GM23338 (cell line): ENCODE measurements at regions not wholly inside any gene's neighbourhood (a gene's known extent, or its start where the extent isn't known, plus 50 kb on each side); places are given as distances from the start of the nearest gene placed in this dataset.

Experiments used
- ATAC-seq: fragments of 200-7000 bp; cut with Tn5 transposase; 3 replicates; pipeline ENCODE4 v1.9.1; 2020
- DNase-seq: peaks from one replicate; pipeline ENCODE4 v3.0.0-alpha.2; 2015; ENCODE audit warnings: low spot score
- H2AFZ ChIP-seq: fragments of 200-600 bp; sonication (generic); 2 replicates; pipeline ENCODE4 v1.8.0; 2016; ENCODE audit warnings: antibody characterized with exemption, mild to moderate bottlenecking, moderate library complexity
- H3F3A ChIP-seq: fragments of 200-600 bp; sonication (generic); replicated peaks from 2 replicates; pipeline ENCODE4 v1.8.0; 2017; ENCODE audit warnings: antibody characterized with exemption, mixed run types, low read depth
- H3K27ac ChIP-seq: fragments of 200-600 bp; sonication (generic); 2 replicates; pipeline ENCODE4 v1.6.1; 2016; ENCODE audit warnings: low read depth
- H3K27me3 ChIP-seq: fragments of 200-600 bp; sonication (generic); 2 replicates; pipeline ENCODE4 v1.8.0; 2016; ENCODE audit warnings: mild to moderate bottlenecking, mixed run types, moderate library complexity; ENCODE audit not compliant: insufficient read depth
- H3K36me3 ChIP-seq: fragments of 200-600 bp; sonication (generic); 2 replicates; pipeline ENCODE4 v1.8.0; 2016; ENCODE audit warnings: mild to moderate bottlenecking; ENCODE audit not compliant: insufficient read depth
- H3K4me1 ChIP-seq: fragments of 200-600 bp; sonication (generic); 2 replicates; pipeline ENCODE4 v1.8.0; 2016; ENCODE audit warnings: mild to moderate bottlenecking, moderate library complexity; ENCODE audit not compliant: insufficient read depth
- H3K4me2 ChIP-seq: fragments of 200-600 bp; sonication (generic); 2 replicates; pipeline ENCODE4 v1.7.1; 2017; ENCODE audit warnings: mixed run types
- H3K4me3 ChIP-seq: fragments of 200-600 bp; sonication (generic); 2 replicates; pipeline ENCODE4 v1.6.1; 2016; ENCODE audit warnings: mixed run types
- H3K79me2 ChIP-seq: fragments of 200-600 bp; sonication (generic); replicated peaks from 2 replicates; pipeline ENCODE4 v1.8.0; 2017; ENCODE audit warnings: mild to moderate bottlenecking; ENCODE audit not compliant: insufficient read depth
- H3K9me2 ChIP-seq: fragments of 200-600 bp; sonication (generic); 2 replicates; pipeline ENCODE4 v1.8.0; 2017; ENCODE audit not compliant: insufficient read depth
- H4K20me1 ChIP-seq: fragments of 200-600 bp; sonication (generic); replicated peaks from 2 replicates; pipeline ENCODE4 v1.8.0; 2017; ENCODE audit warnings: mild to moderate bottlenecking; ENCODE audit not compliant: insufficient read depth
- H3K27ac Mint-ChIP-seq: 2 replicates; pipeline ENCODE4 v1.8.0; 2020; ENCODE audit warnings: inconsistent platforms, mild to moderate bottlenecking, moderate library complexity, mixed read lengths
- H3K27me3 Mint-ChIP-seq: 3 replicates; pipeline ENCODE4 v1.8.0; 2022; ENCODE audit warnings: low read depth, mild to moderate bottlenecking, moderate library complexity, mixed read lengths, inconsistent platforms; ENCODE audit not compliant: insufficient read depth, poor library complexity
- H3K36me3 Mint-ChIP-seq: 3 replicates; pipeline ENCODE4 v1.8.0; 2021; ENCODE audit warnings: low read depth, mild to moderate bottlenecking, inconsistent platforms, moderate library complexity, mixed read lengths
- H3K4me1 Mint-ChIP-seq: 3 replicates; pipeline ENCODE4 v1.8.0; 2020; ENCODE audit warnings: mild to moderate bottlenecking, inconsistent platforms, mixed read lengths
- H3K4me3 Mint-ChIP-seq: 3 replicates; pipeline ENCODE4 v1.8.0; 2021; ENCODE audit warnings: moderate library complexity, mild to moderate bottlenecking, inconsistent platforms, mixed read lengths
- H3K9me3 Mint-ChIP-seq: 3 replicates; pipeline ENCODE4 v1.8.0; 2020; ENCODE audit warnings: moderate library complexity, mild to moderate bottlenecking, inconsistent platforms, mixed read lengths
- ETS1 ChIP-seq: IDR thresholded peaks from 2 replicates; pipeline ENCODE4 v1.6.1; 2016; ENCODE audit warnings: antibody characterized with exemption
- EZH2phosphoT487 ChIP-seq: fragments of 200-600 bp; sonication (generic); IDR thresholded peaks from one replicate; pipeline ENCODE4 v1.8.1; 2018; ENCODE audit warnings: antibody characterized with exemption; ENCODE audit not compliant: unreplicated experiment
- JUNB ChIP-seq: IDR thresholded peaks from one replicate; pipeline ENCODE4 v1.6.1; 2016; ENCODE audit warnings: antibody characterized with exemption; ENCODE audit not compliant: unreplicated experiment
- POLR2AphosphoS5 ChIP-seq: IDR thresholded peaks from 2 replicates; pipeline ENCODE4 v1.6.1; 2016; ENCODE audit warnings: antibody characterized with exemption, low read depth
- STAT1 ChIP-seq: IDR thresholded peaks from one replicate; pipeline ENCODE4 v1.6.1; 2016; ENCODE audit warnings: antibody characterized with exemption; ENCODE audit not compliant: unreplicated experiment
- ZNF114 ChIP-seq: fragments of 250-450 bp; sonication (Bioruptor Pico); IDR thresholded peaks from 2 replicates; pipeline ENCODE4 v1.5.0; 2020; ENCODE audit warnings: mild to moderate bottlenecking, moderate library complexity
- ZNF331 ChIP-seq: fragments of 250-450 bp; sonication (Bioruptor Pico); IDR thresholded peaks from 2 replicates; pipeline ENCODE4 v1.5.0; 2020; ENCODE audit warnings: low read depth, mild to moderate bottlenecking, moderate library complexity
- TF ChIP-seq, protein P1 (sequence below): IDR thresholded peaks from one replicate; pipeline ENCODE4 v1.6.1; 2018; ENCODE audit warnings: antibody characterized with exemption; ENCODE audit not compliant: unreplicated experiment
- TF ChIP-seq, protein P2 (sequence below), 2 experiments: fragments of 200-600 bp in 1 of 2; sonication (generic) in 1 of 2; conservative IDR thresholded peaks; 2 replicates each; pipeline versions ENCODE4 v1.5.1 to v1.6.1; 2016 to 2017; ENCODE audit warnings: antibody characterized with exemption in 2 of 2, low read depth in 2 of 2, mild to moderate bottlenecking in 2 of 2, moderate library complexity in 1 of 2

GRCh38 chr1:68704800-68705443 is 208.0 kb upstream of the DEPDC1 start:
- Mint-ChIP-seq H3K36me3 (peaks cover 7% of the 10 kb centered on the region; the same call in 2 of the 3 replicates), H3K4me1 (no peaks in the 10 kb centered on the region), H3K27ac (no peak overlapping the region), H3K27me3 (no peaks in the 10 kb centered on the region), H3K4me3 (no peak overlapping the region), H3K9me3 (peaks cover 8% of the 10 kb centered on the region)
- H3K4me1 ChIP-seq, result no peaks in the 10 kb centered on the region
- TF ChIP-seq STAT1 (no peak), ZNF331 (no peak), ZNF114 (CRISPR knock-in tag) (no peak)
- TF ChIP-seq, protein P1, sequence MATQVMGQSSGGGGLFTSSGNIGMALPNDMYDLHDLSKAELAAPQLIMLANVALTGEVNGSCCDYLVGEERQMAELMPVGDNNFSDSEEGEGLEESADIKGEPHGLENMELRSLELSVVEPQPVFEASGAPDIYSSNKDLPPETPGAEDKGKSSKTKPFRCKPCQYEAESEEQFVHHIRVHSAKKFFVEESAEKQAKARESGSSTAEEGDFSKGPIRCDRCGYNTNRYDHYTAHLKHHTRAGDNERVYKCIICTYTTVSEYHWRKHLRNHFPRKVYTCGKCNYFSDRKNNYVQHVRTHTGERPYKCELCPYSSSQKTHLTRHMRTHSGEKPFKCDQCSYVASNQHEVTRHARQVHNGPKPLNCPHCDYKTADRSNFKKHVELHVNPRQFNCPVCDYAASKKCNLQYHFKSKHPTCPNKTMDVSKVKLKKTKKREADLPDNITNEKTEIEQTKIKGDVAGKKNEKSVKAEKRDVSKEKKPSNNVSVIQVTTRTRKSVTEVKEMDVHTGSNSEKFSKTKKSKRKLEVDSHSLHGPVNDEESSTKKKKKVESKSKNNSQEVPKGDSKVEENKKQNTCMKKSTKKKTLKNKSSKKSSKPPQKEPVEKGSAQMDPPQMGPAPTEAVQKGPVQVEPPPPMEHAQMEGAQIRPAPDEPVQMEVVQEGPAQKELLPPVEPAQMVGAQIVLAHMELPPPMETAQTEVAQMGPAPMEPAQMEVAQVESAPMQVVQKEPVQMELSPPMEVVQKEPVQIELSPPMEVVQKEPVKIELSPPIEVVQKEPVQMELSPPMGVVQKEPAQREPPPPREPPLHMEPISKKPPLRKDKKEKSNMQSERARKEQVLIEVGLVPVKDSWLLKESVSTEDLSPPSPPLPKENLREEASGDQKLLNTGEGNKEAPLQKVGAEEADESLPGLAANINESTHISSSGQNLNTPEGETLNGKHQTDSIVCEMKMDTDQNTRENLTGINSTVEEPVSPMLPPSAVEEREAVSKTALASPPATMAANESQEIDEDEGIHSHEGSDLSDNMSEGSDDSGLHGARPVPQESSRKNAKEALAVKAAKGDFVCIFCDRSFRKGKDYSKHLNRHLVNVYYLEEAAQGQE, result no peak
- TF ChIP-seq, protein P2, sequence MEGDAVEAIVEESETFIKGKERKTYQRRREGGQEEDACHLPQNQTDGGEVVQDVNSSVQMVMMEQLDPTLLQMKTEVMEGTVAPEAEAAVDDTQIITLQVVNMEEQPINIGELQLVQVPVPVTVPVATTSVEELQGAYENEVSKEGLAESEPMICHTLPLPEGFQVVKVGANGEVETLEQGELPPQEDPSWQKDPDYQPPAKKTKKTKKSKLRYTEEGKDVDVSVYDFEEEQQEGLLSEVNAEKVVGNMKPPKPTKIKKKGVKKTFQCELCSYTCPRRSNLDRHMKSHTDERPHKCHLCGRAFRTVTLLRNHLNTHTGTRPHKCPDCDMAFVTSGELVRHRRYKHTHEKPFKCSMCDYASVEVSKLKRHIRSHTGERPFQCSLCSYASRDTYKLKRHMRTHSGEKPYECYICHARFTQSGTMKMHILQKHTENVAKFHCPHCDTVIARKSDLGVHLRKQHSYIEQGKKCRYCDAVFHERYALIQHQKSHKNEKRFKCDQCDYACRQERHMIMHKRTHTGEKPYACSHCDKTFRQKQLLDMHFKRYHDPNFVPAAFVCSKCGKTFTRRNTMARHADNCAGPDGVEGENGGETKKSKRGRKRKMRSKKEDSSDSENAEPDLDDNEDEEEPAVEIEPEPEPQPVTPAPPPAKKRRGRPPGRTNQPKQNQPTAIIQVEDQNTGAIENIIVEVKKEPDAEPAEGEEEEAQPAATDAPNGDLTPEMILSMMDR (conservative IDR thresholded peaks at IDR 0.05; ENCODE audit: low read depth in 2 of 2), result no peak
- H2AFZ ChIP-seq, result no peak overlapping the region
- no peaks in the 10 kb centered on the region for H4K20me1 ChIP-seq
- H3K79me2 ChIP-seq, result no peaks in the 10 kb centered on the region
- peaks cover 2% of the 10 kb centered on the region; the same call in 1 of the 2 replicates for H3K9me2 ChIP-seq
- no peaks in the 10 kb centered on the region for H3K36me3 ChIP-seq
- no peak overlapping the region for H3K4me2 ChIP-seq
- H3F3A ChIP-seq, result no peaks in the 10 kb centered on the region
- no peak overlapping the region for H3K4me3 ChIP-seq
- DNase-seq (no peak), ATAC-seq (no peak)
- no peaks in the 10 kb centered on the region for H3K27me3 ChIP-seq
- H3K27ac ChIP-seq, result no peak overlapping the region

DNA sequence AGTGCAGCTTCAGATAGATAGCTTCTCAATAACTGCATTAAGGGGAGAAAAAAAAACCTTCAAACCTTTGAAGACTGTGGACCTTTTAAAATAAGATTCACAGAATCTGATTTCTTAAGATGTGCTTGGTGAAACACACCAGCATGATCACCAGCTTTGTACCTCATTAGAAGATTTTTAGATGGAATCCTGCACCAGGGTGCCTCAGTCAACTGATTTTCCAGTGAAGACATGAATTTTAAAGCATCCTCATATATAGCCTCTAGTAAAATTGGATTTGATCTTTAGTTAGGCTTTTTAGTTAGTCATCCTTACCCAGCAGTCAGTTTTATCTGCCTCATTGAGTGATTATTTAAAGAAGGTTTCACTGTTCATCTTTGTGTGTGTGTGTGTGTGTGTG is 208.6 kb upstream of the DEPDC1 start:
- Histone ChIP-seq H3K27ac (no peak overlapping the region), H3K36me3 (no peaks in the 10 kb centered on the region), H3K4me3 (no peak overlapping the region), H3K9me2 (peaks cover 2% of the 10 kb centered on the region; the same call in 1 of the 2 replicates), H3F3A (no peaks in the 10 kb centered on the region), H3K79me2 (no peaks in the 10 kb centered on the region), H3K4me1 (no peaks in the 10 kb centered on the region), H4K20me1 (no peaks in the 10 kb centered on the region), H3K27me3 (no peaks in the 10 kb centered on the region), H2AFZ (no peak overlapping the region), H3K4me2 (no peak overlapping the region)
- H3K4me1 Mint-ChIP-seq, result no peaks in the 10 kb centered on the region
- ATAC-seq (no peak), DNase-seq (no peak)
- peaks cover 8% of the 10 kb centered on the region; the same call in 2 of the 3 replicates for H3K36me3 Mint-ChIP-seq
- H3K4me3 Mint-ChIP-seq, result no peak overlapping the region
- no peaks in the 10 kb centered on the region for H3K27me3 Mint-ChIP-seq
- H3K27ac Mint-ChIP-seq, result no peak overlapping the region
- H3K9me3 Mint-ChIP-seq, result peaks cover 14% of the 10 kb centered on the region
- no peak for TF ChIP-seq POLR2AphosphoS5
- TF ChIP-seq ETS1, result no peak
- TF ChIP-seq JUNB, result no peak
- TF ChIP-seq ZNF114 (CRISPR knock-in tag), result no peak
- no peak for TF ChIP-seq EZH2phosphoT487
